DMS153 treated with DMSO at 0.1 percent for 48 hours (cell line): ENCODE measurements at regions not wholly inside any gene's neighbourhood (a gene's known extent, or its start where the extent isn't known, plus 50 kb on each side); places are given as distances from the start of the nearest gene placed in this dataset.

Experiments
- DNase-seq: peaks from one replicate; lab custom pipeline; 2025; ENCODE audit not compliant: unreplicated experiment; lab: John Stamatoyannopoulos, UW

- DNase-seq, result no peak
These were observed 89.9 kb upstream of the CXADR start for GRCh38 chr21:17422931-17423330.

- DNase-seq, result no peak
These were observed 85.7 kb upstream of the CXADR start for GRCh38 chr21:17427157-17427556.

GRCh38 chr21:17427831-17428483 is 84.9 kb upstream of the CXADR start:
- DNase-seq, result no peak

GRCh38 chr21:17428484-17428869 is 84.4 kb upstream of the CXADR start:
- DNase-seq, result no peak

GRCh38 chr21:17428980-17429379 is 83.9 kb upstream of the CXADR start:
- DNase-seq, result no peak

- no peak for DNase-seq
These were observed 82.9 kb upstream of the CXADR start for GRCh38 chr21:17429936-17430335.

- no peak for DNase-seq
These were observed 80.1 kb upstream of the CXADR start for GRCh38 chr21:17432732-17433057.

GRCh38 chr21:17433730-17434129 is 79.1 kb upstream of the CXADR start:
- no peak for DNase-seq

- DNase-seq, result no peak
These were observed 77.0 kb upstream of the CXADR start for GRCh38 chr21:17435565-17436543.

- DNase-seq, result no peak
These were observed 76.2 kb upstream of the CXADR start for GRCh38 chr21:17436626-17437111.

GRCh38 chr21:17438635-17439034 is 74.2 kb upstream of the CXADR start:
- no peak for DNase-seq

GRCh38 chr21:17440969-17441368 is 71.9 kb upstream of the CXADR start:
- DNase-seq, result no peak

- peak; percentile 48 for DNase-seq
These were observed 71.5 kb upstream of the CXADR start for GRCh38 chr21:17441370-17441769.

- no peak for DNase-seq
These were observed 70.7 kb upstream of the CXADR start for GRCh38 chr21:17442165-17442564.

GRCh38 chr21:17444828-17445227 is 68.0 kb upstream of the CXADR start:
- no peak for DNase-seq

GRCh38 chr21:17446737-17447136 is 66.1 kb upstream of the CXADR start:
- no peak for DNase-seq

- no peak for DNase-seq
These were observed 63.1 kb upstream of the CXADR start for GRCh38 chr21:17449701-17450100.

GRCh38 chr21:17451364-17451891 is 61.4 kb upstream of the CXADR start:
- DNase-seq, result no peak

- no peak for DNase-seq
These were observed 58.4 kb upstream of the CXADR start for GRCh38 chr21:17454315-17455027.

- DNase-seq, result no peak
These were observed 57.9 kb upstream of the CXADR start for GRCh38 chr21:17455028-17455353.

GRCh38 chr21:17455451-17455850 is 57.4 kb upstream of the CXADR start:
- no peak for DNase-seq

GRCh38 chr21:17458279-17458678 is 54.6 kb upstream of the CXADR start:
- no peak for DNase-seq
